ENCODE measurements at regions not wholly inside any gene's neighbourhood (a gene's known extent, or its start where the extent isn't known, plus 50 kb on each side); places are given as distances from the start of the nearest gene placed in this dataset.

DNA sequence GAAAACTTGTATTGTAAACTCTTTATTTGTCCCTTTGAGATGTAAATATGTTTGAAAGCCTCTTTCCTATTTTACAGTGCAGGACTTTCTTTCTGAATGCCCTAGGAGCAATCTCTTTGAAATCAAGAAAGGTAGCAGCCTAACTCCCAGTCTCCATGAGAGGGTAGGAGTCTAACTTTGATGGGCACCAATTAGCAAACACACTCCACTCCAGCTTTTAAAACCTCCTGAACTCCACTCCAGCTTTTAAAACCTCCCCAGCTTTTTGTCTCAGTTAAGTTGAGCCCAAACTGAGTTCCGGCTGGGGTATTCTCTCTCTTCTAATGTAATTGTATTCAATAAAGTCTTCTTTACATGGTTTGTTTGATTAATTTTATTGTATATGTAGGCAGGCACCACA, 493.7 kb upstream of the CDH7 start:
- TF ChIP-seq, protein P1, sequence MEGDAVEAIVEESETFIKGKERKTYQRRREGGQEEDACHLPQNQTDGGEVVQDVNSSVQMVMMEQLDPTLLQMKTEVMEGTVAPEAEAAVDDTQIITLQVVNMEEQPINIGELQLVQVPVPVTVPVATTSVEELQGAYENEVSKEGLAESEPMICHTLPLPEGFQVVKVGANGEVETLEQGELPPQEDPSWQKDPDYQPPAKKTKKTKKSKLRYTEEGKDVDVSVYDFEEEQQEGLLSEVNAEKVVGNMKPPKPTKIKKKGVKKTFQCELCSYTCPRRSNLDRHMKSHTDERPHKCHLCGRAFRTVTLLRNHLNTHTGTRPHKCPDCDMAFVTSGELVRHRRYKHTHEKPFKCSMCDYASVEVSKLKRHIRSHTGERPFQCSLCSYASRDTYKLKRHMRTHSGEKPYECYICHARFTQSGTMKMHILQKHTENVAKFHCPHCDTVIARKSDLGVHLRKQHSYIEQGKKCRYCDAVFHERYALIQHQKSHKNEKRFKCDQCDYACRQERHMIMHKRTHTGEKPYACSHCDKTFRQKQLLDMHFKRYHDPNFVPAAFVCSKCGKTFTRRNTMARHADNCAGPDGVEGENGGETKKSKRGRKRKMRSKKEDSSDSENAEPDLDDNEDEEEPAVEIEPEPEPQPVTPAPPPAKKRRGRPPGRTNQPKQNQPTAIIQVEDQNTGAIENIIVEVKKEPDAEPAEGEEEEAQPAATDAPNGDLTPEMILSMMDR (IDR thresholded peaks at IDR 0.05; ENCODE audit: low read length), result no peak
- TF ChIP-seq EZH2 (optimal IDR thresholded peaks at IDR 0.05; ENCODE audit: low read depth, low read length), result no peak
- TF ChIP-seq EZH2phosphoT487 (IDR thresholded peaks at IDR 0.05; ENCODE audit: low read length), result no peak

Measured in MM.1S (cell line).